Mucosa of descending colon (tissue), 3 donors: ENCODE measurements at regions not wholly inside any gene's neighbourhood (a gene's known extent, or its start where the extent isn't known, plus 50 kb on each side); places are given as distances from the start of the nearest gene placed in this dataset.
"Not testable (repeated sequence)": the region's sequence is repeated elsewhere in the genome, so short reads cannot be mapped to it uniquely, and the experiment has no call there.

ENCODE experiments used
- ATAC-seq: fragments of 200-7000 bp; cut with Tn5 transposase; one replicate; pipeline ENCODE4 v1.9.1; 2020; ENCODE audit warnings: mild to moderate bottlenecking, moderate library complexity
- DNase-seq, 3 donors: peaks; one replicate each; pipeline ENCODE4 v3.0.0-alpha.2; 2020
- H3K36me3 ChIP-seq: fragments of 200-600 bp; one replicate; pipeline ENCODE4 v1.8.0; 2021; ENCODE audit warnings: low read depth, mild to moderate bottlenecking
- H3K4me1 ChIP-seq: fragments of 200-600 bp; one replicate; pipeline ENCODE4 v1.8.0; 2021; ENCODE audit warnings: low read depth, mild to moderate bottlenecking
- H3K4me3 ChIP-seq: fragments of 200-600 bp; one replicate; pipeline ENCODE4 v1.8.0; 2021; ENCODE audit warnings: mild to moderate bottlenecking
- H3K9me3 ChIP-seq: fragments of 200-600 bp; one replicate; pipeline ENCODE4 v1.8.0; 2021; ENCODE audit warnings: mild to moderate bottlenecking
- CTCF ChIP-seq: fragments of 200-600 bp; IDR thresholded peaks from one replicate; pipeline ENCODE4 v1.8.0; 2022; ENCODE audit warnings: antibody characterized with exemption, mild to moderate bottlenecking
- intact Hi-C, 2 donors: fragments of 100-400 bp; cut with DNase I in 1 of 2; cut with micrococcal nuclease in 1 of 2; formaldehyde crosslinking; loops; one replicate each; pipeline versions ENCODE4 v1.11.0 to v1.11.1; 2022; cut with DNase I, micrococcal nuclease
- donor health status: DM: no; HTN: no; CAD: no; lungs with moderate emphysema.
- donor health status: DM: no; HTN: no; CAD: no.
- donor health status: DM: no; HTN: yes; CAD: no.

DNA sequence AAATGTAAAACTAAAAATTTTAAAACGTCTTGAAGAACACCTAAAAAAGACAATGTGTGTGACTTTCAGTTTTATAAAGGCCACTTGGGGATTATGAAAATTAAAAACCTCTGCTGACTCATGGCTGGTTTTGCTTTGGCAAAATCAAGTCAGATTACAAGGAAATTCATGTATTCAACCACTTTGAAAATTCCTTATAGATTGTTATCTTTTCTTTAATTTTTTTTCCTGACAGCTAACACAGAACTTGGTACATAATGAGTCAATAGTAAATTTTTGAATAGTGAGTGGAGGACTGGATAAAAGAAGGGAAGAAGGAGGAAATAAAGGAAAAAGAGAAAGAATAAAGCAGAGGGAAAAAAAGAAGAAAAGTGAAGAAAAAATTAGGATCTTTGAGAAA lies 1774.7 kb upstream of the ACO1 start:
- no peaks in the 10 kb centered on the region for H3K9me3 ChIP-seq
- intact Hi-C loops = no loop called here
- no peak overlapping the region for H3K4me3 ChIP-seq
- no peaks in the 10 kb centered on the region for H3K36me3 ChIP-seq
- ATAC-seq = no peak
- DNase-seq = no peak
- no peaks in the 10 kb centered on the region for H3K4me1 ChIP-seq
- TF ChIP-seq CTCF = no peak

DNA sequence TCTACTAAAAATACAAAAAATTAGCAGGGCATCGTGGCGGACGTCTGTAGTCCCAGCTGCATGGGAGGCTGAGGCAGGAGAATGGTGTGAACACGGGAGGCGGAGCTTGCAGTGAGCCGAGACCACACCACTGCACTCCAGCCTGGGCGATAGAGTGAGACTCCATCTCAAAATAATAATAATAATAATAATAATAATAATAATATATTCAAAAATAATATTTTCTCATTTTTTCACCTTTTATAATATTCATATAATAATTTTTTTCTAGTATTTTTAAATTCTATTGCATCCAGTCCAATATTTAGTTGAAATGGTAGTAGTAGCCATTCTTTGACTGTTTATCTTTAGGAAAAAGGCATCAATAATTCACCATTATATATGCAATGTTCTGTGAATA lies 1767.7 kb upstream of the ACO1 start:
- intact Hi-C loops, DNase-seq, H3K36me3 ChIP-seq, H3K4me3 ChIP-seq, ATAC-seq, H3K9me3 ChIP-seq, H3K4me1 ChIP-seq: not testable (repeated sequence)

DNA sequence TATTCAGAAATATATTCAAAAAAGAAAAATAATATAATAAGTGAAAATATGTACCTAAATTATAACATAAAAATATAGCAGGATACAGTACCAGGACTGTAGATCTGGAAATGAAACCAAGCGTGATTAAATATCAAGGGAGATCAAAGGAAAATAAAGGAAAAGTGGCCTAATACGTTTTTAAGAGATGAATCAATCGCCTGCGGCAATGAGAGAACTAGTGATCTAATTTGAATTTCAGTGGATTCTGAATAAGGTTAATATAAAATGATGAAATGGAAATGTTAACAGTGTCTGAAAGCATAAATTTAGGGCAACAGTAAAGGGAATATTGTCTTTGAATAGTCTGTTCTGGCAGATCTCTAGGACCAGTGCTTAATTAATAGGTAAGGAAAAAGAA lies 1761.9 kb upstream of the ACO1 start:
- Histone ChIP-seq H3K4me3 (no peak overlapping the region), H3K36me3 (no peaks in the 10 kb centered on the region), H3K4me1 (no peaks in the 10 kb centered on the region), H3K9me3 (no peaks in the 10 kb centered on the region)
- intact Hi-C loops = no loop called here
- ATAC-seq (no peak), DNase-seq (no peak)
- no peak for TF ChIP-seq CTCF

DNA sequence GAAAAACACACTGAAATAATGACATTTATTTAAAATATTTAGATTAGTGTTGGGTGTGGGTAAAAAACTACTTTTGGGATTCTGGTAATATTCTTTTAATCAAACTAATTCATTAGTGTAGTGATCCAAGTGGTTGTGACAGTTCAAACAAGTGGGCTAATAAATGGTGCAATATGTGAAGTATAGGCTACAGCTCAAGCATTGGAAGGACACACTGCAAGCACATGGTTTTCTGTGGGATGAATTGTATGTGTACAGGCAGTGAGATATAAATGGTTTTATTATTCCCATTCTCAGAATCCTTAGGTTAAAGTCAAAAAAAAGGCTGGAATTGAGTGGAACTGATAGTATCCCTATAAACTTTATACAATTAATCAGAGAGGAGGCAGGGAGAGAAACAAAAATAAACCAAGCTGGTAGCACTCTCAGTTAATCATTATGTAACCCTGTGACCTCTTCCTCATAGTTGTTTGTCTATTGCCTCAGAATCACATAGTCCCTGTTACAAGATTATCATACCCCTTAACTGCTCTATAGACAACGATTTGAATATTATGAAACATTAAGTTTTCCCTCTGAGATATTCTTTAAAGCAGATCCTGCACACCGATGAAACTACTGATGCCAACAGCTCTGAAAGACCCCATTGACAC lies 1755.4 kb upstream of the ACO1 start:
- no peak for DNase-seq
- Histone ChIP-seq H3K9me3 (no peaks in the 10 kb centered on the region), H3K4me1 (no peaks in the 10 kb centered on the region), H3K36me3 (no peaks in the 10 kb centered on the region), H3K4me3 (no peak overlapping the region)
- intact Hi-C loops = no loop called here
- TF ChIP-seq CTCF = no peak
- no peak for ATAC-seq

GRCh38 chr9:30630459-30630858 lies 1754.0 kb upstream of the ACO1 start:
- DNase-seq (no peak), ATAC-seq (no peak)
- H3K4me3 ChIP-seq = no peak overlapping the region
- H3K4me1 ChIP-seq = no peaks in the 10 kb centered on the region
- H3K9me3 ChIP-seq = no peaks in the 10 kb centered on the region
- TF ChIP-seq CTCF = no peak
- no peaks in the 10 kb centered on the region for H3K36me3 ChIP-seq
- intact Hi-C loops = no loop called here

DNA sequence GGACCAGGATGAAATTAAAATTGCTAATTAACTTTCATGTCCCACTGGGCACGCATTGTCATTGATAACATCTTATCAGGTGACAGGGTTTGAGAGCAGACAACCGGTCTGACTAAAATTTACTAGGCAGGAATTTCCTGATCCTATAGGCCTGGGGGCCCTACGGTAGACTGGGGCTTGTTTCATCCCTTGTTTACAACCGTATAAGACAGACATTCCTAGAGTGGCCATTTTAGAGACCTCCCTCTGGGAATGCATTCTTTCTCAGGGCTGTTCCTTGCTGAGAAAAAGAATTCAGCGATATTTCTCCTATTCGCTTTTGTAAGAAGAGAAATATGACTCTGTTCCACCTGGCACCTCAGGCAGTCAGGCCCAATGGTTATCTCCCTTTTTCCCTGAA lies 1737.8 kb upstream of the ACO1 start:
- H3K9me3 ChIP-seq, intact Hi-C loops, DNase-seq, ATAC-seq, H3K4me1 ChIP-seq, H3K36me3 ChIP-seq, H3K4me3 ChIP-seq: not testable (repeated sequence)

DNA sequence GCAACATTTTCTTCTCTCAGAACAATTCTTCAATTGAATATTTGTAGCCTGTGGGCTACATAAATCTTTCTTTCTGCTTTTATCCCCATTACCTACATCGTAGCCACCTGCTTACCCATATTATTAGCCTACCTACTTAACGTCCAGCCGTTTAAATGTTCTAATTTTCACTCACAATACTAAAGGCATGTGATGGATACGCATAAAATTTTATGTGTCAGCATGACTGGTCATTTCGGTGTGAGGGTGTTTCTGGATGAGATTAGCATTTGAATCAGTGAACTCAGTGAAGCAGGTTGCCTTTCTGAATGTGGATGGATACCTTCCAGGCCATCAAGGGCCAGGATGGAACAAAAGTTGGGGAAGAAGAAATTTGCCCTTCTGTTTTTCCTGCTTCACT lies 1722.5 kb upstream of the ACO1 start:
- DNase-seq = no peak
- no peak overlapping the region for H3K4me3 ChIP-seq
- intact Hi-C loops = no loop called here
- no peaks in the 10 kb centered on the region for H3K36me3 ChIP-seq
- H3K4me1 ChIP-seq = no peaks in the 10 kb centered on the region
- no peaks in the 10 kb centered on the region for H3K9me3 ChIP-seq
- no peak for ATAC-seq
- no peak for TF ChIP-seq CTCF
